ENCODE measurements at regions not wholly inside any gene's neighbourhood (a gene's known extent, or its start where the extent isn't known, plus 50 kb on each side); places are given as distances from the start of the nearest gene placed in this dataset.

- DNase-seq (ENCODE audit: low read depth in 4 of 4, low spot score in 3 of 4) = no peak
Observed at GRCh38 chr5:15031180-15031579, 159.6 kb upstream of the ANKH start.

- DNase-seq (ENCODE audit: low read depth in 4 of 4, low spot score in 3 of 4) = no peak
Observed at GRCh38 chr5:15027764-15028163, 156.2 kb upstream of the ANKH start.

GRCh38 chr5:15026944-15027343 lies 155.4 kb upstream of the ANKH start:
- no peak for DNase-seq (ENCODE audit: low read depth in 4 of 4, low spot score in 3 of 4)

- DNase-seq (ENCODE audit: low read depth in 4 of 4, low spot score in 3 of 4) = no peak
Observed at GRCh38 chr5:15026011-15026893, 154.7 kb upstream of the ANKH start.

- DNase-seq (ENCODE audit: low read depth in 4 of 4, low spot score in 3 of 4) = no peak
Observed at GRCh38 chr5:15023846-15024245, 152.3 kb upstream of the ANKH start.

GRCh38 chr5:15023266-15023665 lies 151.7 kb upstream of the ANKH start:
- no peak for DNase-seq (ENCODE audit: low read depth in 4 of 4, low spot score in 3 of 4)

- no peak for DNase-seq (ENCODE audit: low read depth in 4 of 4, low spot score in 3 of 4)
Observed at GRCh38 chr5:15021266-15022046, 149.9 kb upstream of the ANKH start.

- no peak for DNase-seq (ENCODE audit: low read depth in 4 of 4, low spot score in 3 of 4)
Observed at GRCh38 chr5:15020736-15021135, 149.2 kb upstream of the ANKH start.

GRCh38 chr5:15014809-15015208 lies 143.2 kb upstream of the ANKH start:
- no peak for DNase-seq (ENCODE audit: low read depth in 4 of 4, low spot score in 3 of 4)

GRCh38 chr5:15013654-15014463 lies 142.3 kb upstream of the ANKH start:
- DNase-seq (ENCODE audit: low read depth in 4 of 4, low spot score in 3 of 4) = peak; percentile 19 to 57 (median 50)

GRCh38 chr5:15012061-15012460 lies 140.5 kb upstream of the ANKH start:
- DNase-seq (ENCODE audit: low read depth in 4 of 4, low spot score in 3 of 4) = no peak

GRCh38 chr5:15010936-15011335 lies 139.4 kb upstream of the ANKH start:
- no peak for DNase-seq (ENCODE audit: low read depth in 4 of 4, low spot score in 3 of 4)

- DNase-seq (ENCODE audit: low read depth in 4 of 4, low spot score in 3 of 4) = peak in 1 of 4 donors; percentile 25
Observed at GRCh38 chr5:15009420-15009819, 137.8 kb upstream of the ANKH start.

- no peak for DNase-seq (ENCODE audit: low read depth in 4 of 4, low spot score in 3 of 4)
Observed at GRCh38 chr5:15008921-15009320, 137.3 kb upstream of the ANKH start.

GRCh38 chr5:15008476-15008875 lies 136.9 kb upstream of the ANKH start:
- no peak for DNase-seq (ENCODE audit: low read depth in 4 of 4, low spot score in 3 of 4)

- DNase-seq (ENCODE audit: low read depth in 4 of 4, low spot score in 3 of 4) = no peak
Observed at GRCh38 chr5:15007646-15008045, 136.1 kb upstream of the ANKH start.

GRCh38 chr5:15004506-15004905 lies 132.9 kb upstream of the ANKH start:
- no peak for DNase-seq (ENCODE audit: low read depth in 4 of 4, low spot score in 3 of 4)

GRCh38 chr5:15003511-15003920 lies 131.9 kb upstream of the ANKH start:
- peak in 2 of 4 donors; percentile 21 to 39 for DNase-seq (ENCODE audit: low read depth in 4 of 4, low spot score in 3 of 4)

- DNase-seq (ENCODE audit: low read depth in 4 of 4, low spot score in 3 of 4) = no peak
Observed at GRCh38 chr5:15002791-15003190, 131.2 kb upstream of the ANKH start.

GRCh38 chr5:15002173-15002572 lies 130.6 kb upstream of the ANKH start:
- DNase-seq (ENCODE audit: low read depth in 4 of 4, low spot score in 3 of 4) = no peak

GRCh38 chr5:15001517-15001916 lies 129.9 kb upstream of the ANKH start:
- DNase-seq (ENCODE audit: low read depth in 4 of 4, low spot score in 3 of 4) = no peak
